PC-9 (cell line): ENCODE measurements at regions not wholly inside any gene's neighbourhood (a gene's known extent, or its start where the extent isn't known, plus 50 kb on each side); places are given as distances from the start of the nearest gene placed in this dataset.

Experiments used
- EZH2 ChIP-seq: fragments of 200-600 bp; sonication (generic); IDR thresholded peaks from 2 replicates; pipeline ENCODE4 v1.8.0; 2017; ENCODE audit warnings: antibody characterized with exemption, low read depth
- TF ChIP-seq, protein P1 (sequence below): fragments of 200-600 bp; sonication (generic); conservative IDR thresholded peaks from 2 replicates; pipeline ENCODE4 v1.6.1; 2017; ENCODE audit warnings: mixed run types, antibody characterized with exemption, mild to moderate bottlenecking, moderate library complexity

DNA sequence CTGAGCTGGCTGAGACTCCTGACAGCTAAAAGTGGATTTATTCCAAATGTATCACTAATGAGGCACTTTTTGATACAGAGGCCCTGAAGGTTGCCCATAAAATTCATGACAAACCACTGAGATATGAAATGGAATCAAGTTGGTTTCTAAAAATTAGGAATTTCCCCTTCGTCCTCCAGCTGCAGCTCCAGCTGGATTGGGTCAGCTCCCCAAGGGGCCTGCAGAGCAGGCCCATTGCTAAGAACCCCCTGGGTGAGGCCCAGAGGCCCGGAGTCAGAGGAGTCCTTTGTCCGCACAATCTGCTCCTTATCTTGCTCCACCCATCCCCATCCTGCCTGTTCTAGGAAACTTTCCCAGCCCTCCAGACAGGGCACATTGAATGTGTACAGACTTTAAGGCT is 163.5 kb upstream of the TOP1 start:
- TF ChIP-seq EZH2, result no peak
- TF ChIP-seq, protein P1, sequence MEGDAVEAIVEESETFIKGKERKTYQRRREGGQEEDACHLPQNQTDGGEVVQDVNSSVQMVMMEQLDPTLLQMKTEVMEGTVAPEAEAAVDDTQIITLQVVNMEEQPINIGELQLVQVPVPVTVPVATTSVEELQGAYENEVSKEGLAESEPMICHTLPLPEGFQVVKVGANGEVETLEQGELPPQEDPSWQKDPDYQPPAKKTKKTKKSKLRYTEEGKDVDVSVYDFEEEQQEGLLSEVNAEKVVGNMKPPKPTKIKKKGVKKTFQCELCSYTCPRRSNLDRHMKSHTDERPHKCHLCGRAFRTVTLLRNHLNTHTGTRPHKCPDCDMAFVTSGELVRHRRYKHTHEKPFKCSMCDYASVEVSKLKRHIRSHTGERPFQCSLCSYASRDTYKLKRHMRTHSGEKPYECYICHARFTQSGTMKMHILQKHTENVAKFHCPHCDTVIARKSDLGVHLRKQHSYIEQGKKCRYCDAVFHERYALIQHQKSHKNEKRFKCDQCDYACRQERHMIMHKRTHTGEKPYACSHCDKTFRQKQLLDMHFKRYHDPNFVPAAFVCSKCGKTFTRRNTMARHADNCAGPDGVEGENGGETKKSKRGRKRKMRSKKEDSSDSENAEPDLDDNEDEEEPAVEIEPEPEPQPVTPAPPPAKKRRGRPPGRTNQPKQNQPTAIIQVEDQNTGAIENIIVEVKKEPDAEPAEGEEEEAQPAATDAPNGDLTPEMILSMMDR, result no peak
